ENCODE measurements at regions not wholly inside any gene's neighbourhood (a gene's known extent, or its start where the extent isn't known, plus 50 kb on each side); places are given as distances from the start of the nearest gene placed in this dataset.

GRCh38 chr13:103395139-103395538, 328.9 kb upstream of the SLC10A2 start:
- H3K79me2 ChIP-seq (replicated peaks; ENCODE audit: insufficient read depth) = no peaks in the 10 kb centered on the region
- H3K4me3 ChIP-seq = no peak overlapping the region
- no peak overlapping the region for H3K4me2 ChIP-seq
- peaks cover 15% of the 10 kb centered on the region; the same call in 1 of the 2 replicates for H3K9me2 ChIP-seq (ENCODE audit: insufficient read depth)
- Mint-ChIP-seq H3K27ac (no peak overlapping the region), H3K9me3 (peaks cover 22% of the 10 kb centered on the region), H3K27me3 (ENCODE audit: insufficient read depth, low read depth, poor library complexity) (no peaks in the 10 kb centered on the region), H3K36me3 (ENCODE audit: low read depth) (peaks cover 18% of the 10 kb centered on the region; the same call in 2 of the 3 replicates), H3K4me1 (no peaks in the 10 kb centered on the region), H3K4me3 (no peak overlapping the region)
- DNase-seq (ENCODE audit: low spot score) (no peak), ATAC-seq (no peak)
- 0 out of 2 replicates have a peak, but pooled peaks cover 4% of the 10 kb centered on the region for H3K4me1 ChIP-seq (ENCODE audit: insufficient read depth)
- TF ChIP-seq STAT1 (IDR thresholded peaks at IDR 0.05; ENCODE audit: unreplicated experiment) (no peak), JUNB (IDR thresholded peaks at IDR 0.05; ENCODE audit: unreplicated experiment) (no peak), EZH2phosphoT487 (IDR thresholded peaks at IDR 0.05; ENCODE audit: unreplicated experiment) (no peak), CTCF (conservative IDR thresholded peaks at IDR 0.05; ENCODE audit: low read depth in 2 of 2) (no peak), ZNF331 (CRISPR knock-in tag; IDR thresholded peaks at IDR 0.05; ENCODE audit: low read depth) (no peak), ETS1 (IDR thresholded peaks at IDR 0.05) (no peak)
- TF ChIP-seq, protein P1, sequence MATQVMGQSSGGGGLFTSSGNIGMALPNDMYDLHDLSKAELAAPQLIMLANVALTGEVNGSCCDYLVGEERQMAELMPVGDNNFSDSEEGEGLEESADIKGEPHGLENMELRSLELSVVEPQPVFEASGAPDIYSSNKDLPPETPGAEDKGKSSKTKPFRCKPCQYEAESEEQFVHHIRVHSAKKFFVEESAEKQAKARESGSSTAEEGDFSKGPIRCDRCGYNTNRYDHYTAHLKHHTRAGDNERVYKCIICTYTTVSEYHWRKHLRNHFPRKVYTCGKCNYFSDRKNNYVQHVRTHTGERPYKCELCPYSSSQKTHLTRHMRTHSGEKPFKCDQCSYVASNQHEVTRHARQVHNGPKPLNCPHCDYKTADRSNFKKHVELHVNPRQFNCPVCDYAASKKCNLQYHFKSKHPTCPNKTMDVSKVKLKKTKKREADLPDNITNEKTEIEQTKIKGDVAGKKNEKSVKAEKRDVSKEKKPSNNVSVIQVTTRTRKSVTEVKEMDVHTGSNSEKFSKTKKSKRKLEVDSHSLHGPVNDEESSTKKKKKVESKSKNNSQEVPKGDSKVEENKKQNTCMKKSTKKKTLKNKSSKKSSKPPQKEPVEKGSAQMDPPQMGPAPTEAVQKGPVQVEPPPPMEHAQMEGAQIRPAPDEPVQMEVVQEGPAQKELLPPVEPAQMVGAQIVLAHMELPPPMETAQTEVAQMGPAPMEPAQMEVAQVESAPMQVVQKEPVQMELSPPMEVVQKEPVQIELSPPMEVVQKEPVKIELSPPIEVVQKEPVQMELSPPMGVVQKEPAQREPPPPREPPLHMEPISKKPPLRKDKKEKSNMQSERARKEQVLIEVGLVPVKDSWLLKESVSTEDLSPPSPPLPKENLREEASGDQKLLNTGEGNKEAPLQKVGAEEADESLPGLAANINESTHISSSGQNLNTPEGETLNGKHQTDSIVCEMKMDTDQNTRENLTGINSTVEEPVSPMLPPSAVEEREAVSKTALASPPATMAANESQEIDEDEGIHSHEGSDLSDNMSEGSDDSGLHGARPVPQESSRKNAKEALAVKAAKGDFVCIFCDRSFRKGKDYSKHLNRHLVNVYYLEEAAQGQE (IDR thresholded peaks at IDR 0.05; ENCODE audit: unreplicated experiment) = no peak
- TF ChIP-seq, protein P2, sequence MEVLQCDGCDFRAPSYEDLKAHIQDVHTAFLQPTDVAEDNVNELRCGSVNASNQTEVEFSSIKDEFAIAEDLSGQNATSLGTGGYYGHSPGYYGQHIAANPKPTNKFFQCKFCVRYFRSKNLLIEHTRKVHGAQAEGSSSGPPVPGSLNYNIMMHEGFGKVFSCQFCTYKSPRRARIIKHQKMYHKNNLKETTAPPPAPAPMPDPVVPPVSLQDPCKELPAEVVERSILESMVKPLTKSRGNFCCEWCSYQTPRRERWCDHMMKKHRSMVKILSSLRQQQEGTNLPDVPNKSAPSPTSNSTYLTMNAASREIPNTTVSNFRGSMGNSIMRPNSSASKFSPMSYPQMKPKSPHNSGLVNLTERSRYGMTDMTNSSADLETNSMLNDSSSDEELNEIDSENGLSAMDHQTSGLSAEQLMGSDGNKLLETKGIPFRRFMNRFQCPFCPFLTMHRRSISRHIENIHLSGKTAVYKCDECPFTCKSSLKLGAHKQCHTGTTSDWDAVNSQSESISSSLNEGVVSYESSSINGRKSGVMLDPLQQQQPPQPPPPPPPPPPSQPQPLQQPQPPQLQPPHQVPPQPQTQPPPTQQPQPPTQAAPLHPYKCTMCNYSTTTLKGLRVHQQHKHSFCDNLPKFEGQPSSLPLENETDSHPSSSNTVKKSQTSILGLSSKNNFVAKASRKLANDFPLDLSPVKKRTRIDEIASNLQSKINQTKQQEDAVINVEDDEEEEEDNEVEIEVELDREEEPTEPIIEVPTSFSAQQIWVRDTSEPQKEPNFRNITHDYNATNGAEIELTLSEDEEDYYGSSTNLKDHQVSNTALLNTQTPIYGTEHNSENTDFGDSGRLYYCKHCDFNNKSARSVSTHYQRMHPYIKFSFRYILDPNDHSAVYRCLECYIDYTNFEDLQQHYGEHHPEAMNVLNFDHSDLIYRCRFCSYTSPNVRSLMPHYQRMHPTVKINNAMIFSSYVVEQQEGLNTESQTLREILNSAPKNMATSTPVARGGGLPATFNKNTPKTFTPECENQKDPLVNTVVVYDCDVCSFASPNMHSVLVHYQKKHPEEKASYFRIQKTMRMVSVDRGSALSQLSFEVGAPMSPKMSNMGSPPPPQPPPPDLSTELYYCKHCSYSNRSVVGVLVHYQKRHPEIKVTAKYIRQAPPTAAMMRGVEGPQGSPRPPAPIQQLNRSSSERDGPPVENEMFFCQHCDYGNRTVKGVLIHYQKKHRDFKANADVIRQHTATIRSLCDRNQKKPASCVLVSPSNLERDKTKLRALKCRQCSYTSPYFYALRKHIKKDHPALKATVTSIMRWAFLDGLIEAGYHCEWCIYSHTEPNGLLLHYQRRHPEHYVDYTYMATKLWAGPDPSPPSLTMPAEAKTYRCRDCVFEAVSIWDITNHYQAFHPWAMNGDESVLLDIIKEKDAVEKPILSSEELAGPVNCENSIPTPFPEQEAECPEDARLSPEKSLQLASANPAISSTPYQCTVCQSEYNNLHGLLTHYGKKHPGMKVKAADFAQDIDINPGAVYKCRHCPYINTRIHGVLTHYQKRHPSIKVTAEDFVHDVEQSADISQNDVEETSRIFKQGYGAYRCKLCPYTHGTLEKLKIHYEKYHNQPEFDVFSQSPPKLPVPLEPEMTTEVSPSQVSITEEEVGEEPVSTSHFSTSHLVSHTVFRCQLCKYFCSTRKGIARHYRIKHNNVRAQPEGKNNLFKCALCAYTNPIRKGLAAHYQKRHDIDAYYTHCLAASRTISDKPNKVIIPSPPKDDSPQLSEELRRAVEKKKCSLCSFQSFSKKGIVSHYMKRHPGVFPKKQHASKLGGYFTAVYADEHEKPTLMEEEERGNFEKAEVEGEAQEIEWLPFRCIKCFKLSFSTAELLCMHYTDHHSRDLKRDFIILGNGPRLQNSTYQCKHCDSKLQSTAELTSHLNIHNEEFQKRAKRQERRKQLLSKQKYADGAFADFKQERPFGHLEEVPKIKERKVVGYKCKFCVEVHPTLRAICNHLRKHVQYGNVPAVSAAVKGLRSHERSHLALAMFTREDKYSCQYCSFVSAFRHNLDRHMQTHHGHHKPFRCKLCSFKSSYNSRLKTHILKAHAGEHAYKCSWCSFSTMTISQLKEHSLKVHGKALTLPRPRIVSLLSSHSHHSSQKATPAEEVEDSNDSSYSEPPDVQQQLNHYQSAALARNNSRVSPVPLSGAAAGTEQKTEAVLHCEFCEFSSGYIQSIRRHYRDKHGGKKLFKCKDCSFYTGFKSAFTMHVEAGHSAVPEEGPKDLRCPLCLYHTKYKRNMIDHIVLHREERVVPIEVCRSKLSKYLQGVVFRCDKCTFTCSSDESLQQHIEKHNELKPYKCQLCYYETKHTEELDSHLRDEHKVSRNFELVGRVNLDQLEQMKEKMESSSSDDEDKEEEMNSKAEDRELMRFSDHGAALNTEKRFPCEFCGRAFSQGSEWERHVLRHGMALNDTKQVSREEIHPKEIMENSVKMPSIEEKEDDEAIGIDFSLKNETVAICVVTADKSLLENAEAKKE (CRISPR knock-in tag; IDR thresholded peaks at IDR 0.05) = no peak
- no peaks in the 10 kb centered on the region for H3F3A ChIP-seq (replicated peaks; ENCODE audit: low read depth)
- no peak overlapping the region for H3K27ac ChIP-seq (ENCODE audit: low read depth)
- H3K36me3 ChIP-seq (ENCODE audit: insufficient read depth) = no peaks in the 10 kb centered on the region
- no peaks in the 10 kb centered on the region for H3K27me3 ChIP-seq (ENCODE audit: insufficient read depth)
- no peaks in the 10 kb centered on the region for H4K20me1 ChIP-seq (replicated peaks; ENCODE audit: insufficient read depth)
- no peak overlapping the region for H2AFZ ChIP-seq

All from GM23338 (cell line).